ENCODE measurements at regions not wholly inside any gene's neighbourhood (a gene's known extent, or its start where the extent isn't known, plus 50 kb on each side); places are given as distances from the start of the nearest gene placed in this dataset.

DNA sequence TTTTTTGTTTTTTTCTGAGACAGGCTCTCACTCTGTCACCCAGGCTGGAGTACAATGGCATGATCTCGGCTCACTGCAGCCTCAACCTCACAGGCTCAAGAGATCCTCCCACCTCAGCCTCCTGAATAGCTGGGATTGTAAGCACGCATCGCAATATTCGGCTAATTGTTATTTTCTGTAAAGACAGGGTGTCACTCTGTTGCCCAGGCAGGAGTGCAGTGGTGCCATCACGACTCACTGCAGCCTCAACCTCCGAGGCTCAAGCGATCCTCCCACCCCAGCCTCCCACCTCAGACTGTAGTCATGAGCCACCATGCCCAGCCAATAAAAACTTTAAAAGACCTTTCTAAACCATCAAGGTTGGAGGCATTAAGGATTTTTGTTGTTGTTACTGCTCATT lies 57.4 kb upstream of the TFRC start:
- H3K4me1 ChIP-seq (ENCODE audit: insufficient read depth, low read length): no peaks in the 10 kb centered on the region; the same call in 1 of the 2 replicates
- no peak overlapping the region for H3K9ac ChIP-seq (ENCODE audit: extremely low read depth, insufficient read length, low read length)
- no peak overlapping the region for H4K91ac ChIP-seq (ENCODE audit: insufficient read length, low read depth, low read length)
- H4K20me1 ChIP-seq (ENCODE audit: control insufficient read depth, insufficient read depth, insufficient read length): no peaks in the 10 kb centered on the region
- H3K23ac ChIP-seq (ENCODE audit: insufficient read length, low read depth, low read length): no peak overlapping the region
- no peak overlapping the region for H2AFZ ChIP-seq (ENCODE audit: low read length)
- no peak overlapping the region for H3K4ac ChIP-seq (ENCODE audit: low read depth, low read length)
- no peaks in the 10 kb centered on the region for H3K79me2 ChIP-seq (ENCODE audit: insufficient read depth, low read length)
- Mint-ChIP-seq H3K27me3 (ENCODE audit: low read depth) (no peaks in the 10 kb centered on the region; the same call in 1 of the 2 replicates), H3K27ac (peak overlapping the region; percentile 16 to 86 (median 66); a peak in 4 of 7 replicates), H3K4me1 (peaks cover 21 to 42% of the 10 kb centered on the region in 2 experiments), H3K9me3 (no peaks in the 10 kb centered on the region), H3K4me3 (no peak overlapping the region), H3K36me3 (ENCODE audit: insufficient read depth in 1 of 3, low read depth in 3 of 3) (no peaks in the 10 kb centered on the region)
- TF ChIP-seq, protein P1, sequence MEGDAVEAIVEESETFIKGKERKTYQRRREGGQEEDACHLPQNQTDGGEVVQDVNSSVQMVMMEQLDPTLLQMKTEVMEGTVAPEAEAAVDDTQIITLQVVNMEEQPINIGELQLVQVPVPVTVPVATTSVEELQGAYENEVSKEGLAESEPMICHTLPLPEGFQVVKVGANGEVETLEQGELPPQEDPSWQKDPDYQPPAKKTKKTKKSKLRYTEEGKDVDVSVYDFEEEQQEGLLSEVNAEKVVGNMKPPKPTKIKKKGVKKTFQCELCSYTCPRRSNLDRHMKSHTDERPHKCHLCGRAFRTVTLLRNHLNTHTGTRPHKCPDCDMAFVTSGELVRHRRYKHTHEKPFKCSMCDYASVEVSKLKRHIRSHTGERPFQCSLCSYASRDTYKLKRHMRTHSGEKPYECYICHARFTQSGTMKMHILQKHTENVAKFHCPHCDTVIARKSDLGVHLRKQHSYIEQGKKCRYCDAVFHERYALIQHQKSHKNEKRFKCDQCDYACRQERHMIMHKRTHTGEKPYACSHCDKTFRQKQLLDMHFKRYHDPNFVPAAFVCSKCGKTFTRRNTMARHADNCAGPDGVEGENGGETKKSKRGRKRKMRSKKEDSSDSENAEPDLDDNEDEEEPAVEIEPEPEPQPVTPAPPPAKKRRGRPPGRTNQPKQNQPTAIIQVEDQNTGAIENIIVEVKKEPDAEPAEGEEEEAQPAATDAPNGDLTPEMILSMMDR (conservative IDR thresholded peaks at IDR 0.05): no peak
- H3K56ac ChIP-seq (ENCODE audit: insufficient read length, low read depth, low read length): no peak overlapping the region
- no peak overlapping the region for H4K8ac ChIP-seq (replicated peaks; ENCODE audit: insufficient read length, low read depth, low read length)
- no peaks in the 10 kb centered on the region for H3K23me2 ChIP-seq (ENCODE audit: insufficient read length, low read depth, low read length, poor library complexity, severe bottlenecking)
- no peak overlapping the region for H2BK20ac ChIP-seq (ENCODE audit: low read depth, low read length, poor library complexity, severe bottlenecking)
- no peak overlapping the region for H4K5ac ChIP-seq (ENCODE audit: insufficient read length, low read depth, low read length)
- H2BK120ac ChIP-seq (ENCODE audit: low read depth, low read length, poor library complexity, severe bottlenecking): no peak overlapping the region
- no peaks in the 10 kb centered on the region for H3K9me3 ChIP-seq (ENCODE audit: control insufficient read depth, low read depth, low read length)
- no peak overlapping the region for H3K4me2 ChIP-seq (ENCODE audit: insufficient read depth, insufficient read length, low read length)
- no peaks in the 10 kb centered on the region for H3K27me3 ChIP-seq (ENCODE audit: insufficient read depth, low read length)
- H2BK15ac ChIP-seq (ENCODE audit: low read depth, low read length): no peak overlapping the region
- no peak overlapping the region for H2BK12ac ChIP-seq (ENCODE audit: insufficient read length, low read depth, low read length)
- H2AK5ac ChIP-seq (ENCODE audit: insufficient read length, low read length): no peak overlapping the region
- no peak overlapping the region for H3K27ac ChIP-seq (ENCODE audit: insufficient read length, low read depth, low read length)
- no peak overlapping the region for H2BK5ac ChIP-seq (ENCODE audit: insufficient read length, low read length)
- no CpG with 5 or more reads among the region's 7 CpGs for WGBS (ENCODE audit: extremely low coverage, insufficient read length, low lambda C conversion rate)
- no peak overlapping the region for H3K18ac ChIP-seq (ENCODE audit: insufficient read length, low read depth, low read length)
- H3K79me1 ChIP-seq (ENCODE audit: insufficient read depth, low read depth, low read length, poor library complexity, severe bottlenecking): no peaks in the 10 kb centered on the region
- H3T11ph ChIP-seq (ENCODE audit: low read length): no peak overlapping the region
- no peak for DNase-seq
- no peak overlapping the region for H3K14ac ChIP-seq (ENCODE audit: insufficient read depth, low read length)

Measured in H9 (cell line).